Karpas-422 (cell line): ENCODE measurements at regions not wholly inside any gene's neighbourhood (a gene's known extent, or its start where the extent isn't known, plus 50 kb on each side); places are given as distances from the start of the nearest gene placed in this dataset.

ENCODE experiments used
- DNase-seq: peaks from one replicate; pipeline ENCODE4 v3.0.0-alpha.2; 2015
- H2AFZ ChIP-seq: fragments of 200-600 bp; sonication (generic); 2 replicates; pipeline ENCODE4 v1.6.1; 2014; ENCODE audit warnings: antibody characterized with exemption, low read length, mixed read lengths
- H3K27ac ChIP-seq: fragments of 200-600 bp; sonication (generic); 2 replicates; pipeline ENCODE4 v1.5.1; 2014; ENCODE audit warnings: mild to moderate bottlenecking, low read length, moderate library complexity
- H3K27me3 ChIP-seq: fragments of 200-600 bp; sonication (generic); 2 replicates; pipeline ENCODE4 v1.6.1; 2014; ENCODE audit warnings: low read length, mixed read lengths
- H3K36me3 ChIP-seq: fragments of 200-600 bp; sonication (generic); 2 replicates; pipeline ENCODE4 v1.6.1; 2014; ENCODE audit warnings: low read length, mixed read lengths; ENCODE audit not compliant: insufficient read depth
- H3K4me1 ChIP-seq: fragments of 200-600 bp; sonication (generic); 2 replicates; pipeline ENCODE4 v1.6.1; 2014; ENCODE audit warnings: mild to moderate bottlenecking, low read length, mixed read lengths
- H3K4me2 ChIP-seq: fragments of 200-600 bp; sonication (generic); 2 replicates; pipeline ENCODE4 v1.6.1; 2014; ENCODE audit warnings: low read length, low read depth, mild to moderate bottlenecking; ENCODE audit not compliant: poor library complexity, severe bottlenecking
- H3K4me3 ChIP-seq: fragments of 200-600 bp; sonication (generic); 2 replicates; pipeline ENCODE4 v1.5.1; 2014; ENCODE audit warnings: mild to moderate bottlenecking, antibody characterized with exemption, low read length, mixed read lengths
- H3K79me2 ChIP-seq: fragments of 200-600 bp; sonication (generic); 2 replicates; pipeline ENCODE4 v1.6.1; 2014; ENCODE audit warnings: mild to moderate bottlenecking, low read length, mixed read lengths
- H3K9ac ChIP-seq: fragments of 200-600 bp; sonication (generic); 2 replicates; pipeline ENCODE4 v1.6.0; 2014; ENCODE audit warnings: low read length
- H3K9me2 ChIP-seq: fragments of 200-600 bp; sonication (generic), shearing (Covaris generic); replicated peaks from 2 replicates; pipeline ENCODE4 v1.6.0; 2014; ENCODE audit warnings: mild to moderate bottlenecking, low read length, moderate library complexity; ENCODE audit not compliant: insufficient read depth
- H3K9me3 ChIP-seq: fragments of 300-700, 200-600 bp; sonication (generic); 2 replicates; pipeline ENCODE4 v1.6.1; 2014; ENCODE audit warnings: low read length, mixed read lengths
- H4K20me1 ChIP-seq: fragments of 200-600 bp; sonication (generic); 2 replicates; pipeline ENCODE4 v1.6.1; 2014; ENCODE audit warnings: mild to moderate bottlenecking, antibody characterized with exemption, low read length, low read depth; ENCODE audit not compliant: insufficient read depth

DNA sequence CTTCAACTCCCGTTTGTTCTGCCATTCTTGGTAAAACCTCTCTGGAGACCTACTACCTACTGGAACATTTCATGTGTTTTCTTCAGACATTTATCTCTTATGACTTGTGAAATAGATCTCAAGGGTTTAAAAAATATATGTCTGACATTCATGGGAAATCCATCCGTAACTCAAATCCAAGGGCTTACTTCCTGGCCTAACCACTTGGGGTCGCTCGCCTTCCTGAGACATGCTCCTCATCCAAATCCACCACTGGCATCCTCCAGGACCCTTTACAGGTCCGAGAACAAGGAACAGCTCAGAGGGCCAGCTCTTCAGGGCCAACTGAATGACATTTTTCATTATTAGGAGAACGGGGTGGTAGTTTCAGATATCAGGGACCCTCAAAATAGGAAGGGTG, 235.1 kb upstream of the TUT7 start:
- H4K20me1 ChIP-seq = no peaks in the 10 kb centered on the region
- no peaks in the 10 kb centered on the region for H3K9me2 ChIP-seq
- DNase-seq = no peak
- H3K79me2 ChIP-seq = no peaks in the 10 kb centered on the region
- no peak overlapping the region for H3K9ac ChIP-seq
- H3K36me3 ChIP-seq = no peaks in the 10 kb centered on the region
- no peak overlapping the region for H3K27ac ChIP-seq
- H2AFZ ChIP-seq = no peak overlapping the region
- no peaks in the 10 kb centered on the region for H3K9me3 ChIP-seq
- H3K4me3 ChIP-seq = no peak overlapping the region
- no peaks in the 10 kb centered on the region for H3K27me3 ChIP-seq
- no peak overlapping the region for H3K4me2 ChIP-seq
- no peaks in the 10 kb centered on the region for H3K4me1 ChIP-seq

GRCh38 chr9:86586144-86586494, 231.9 kb upstream of the TUT7 start:
- no peaks in the 10 kb centered on the region for H3K9me3 ChIP-seq
- DNase-seq = no peak
- H4K20me1 ChIP-seq = no peaks in the 10 kb centered on the region
- H3K27ac ChIP-seq = no peak overlapping the region
- no peaks in the 10 kb centered on the region for H3K4me1 ChIP-seq
- H3K4me2 ChIP-seq = no peak overlapping the region
- no peaks in the 10 kb centered on the region for H3K36me3 ChIP-seq
- no peaks in the 10 kb centered on the region for H3K27me3 ChIP-seq
- no peak overlapping the region for H3K9ac ChIP-seq
- no peak overlapping the region for H3K4me3 ChIP-seq
- H3K79me2 ChIP-seq = no peaks in the 10 kb centered on the region
- H3K9me2 ChIP-seq = no peaks in the 10 kb centered on the region
- no peak overlapping the region for H2AFZ ChIP-seq

DNA sequence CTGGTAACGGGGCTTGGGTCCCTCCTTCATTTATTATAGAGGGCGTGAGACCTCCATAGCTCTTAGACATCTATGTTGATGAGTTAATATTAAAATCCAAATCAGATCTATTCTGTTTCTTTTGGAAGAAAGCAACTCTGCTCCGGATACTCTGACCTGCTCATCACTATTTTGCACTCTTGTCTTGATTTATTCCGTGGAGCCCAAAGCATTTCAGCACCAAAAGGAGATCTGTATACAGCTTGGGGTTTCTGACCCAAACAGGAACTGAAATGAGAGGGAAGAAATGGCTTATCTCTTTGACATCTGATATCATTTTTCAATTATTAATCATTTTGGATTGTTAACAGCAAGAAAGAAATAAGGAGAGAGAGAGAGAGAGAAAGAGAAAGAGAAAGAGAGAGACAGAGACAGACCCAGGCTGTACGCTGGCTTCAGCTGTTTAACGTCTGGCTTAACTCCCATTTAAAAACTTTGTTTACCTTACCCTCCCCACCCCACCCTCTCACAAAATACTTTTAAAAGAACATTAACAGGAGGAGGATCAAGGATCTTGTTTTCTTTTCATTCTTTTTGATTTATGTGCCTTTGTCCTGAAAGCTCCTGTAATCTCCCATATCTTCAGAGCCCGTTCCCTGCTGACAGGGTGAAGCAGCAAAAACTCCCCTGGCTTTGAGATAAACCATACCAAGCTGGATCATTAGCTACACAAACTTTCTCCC, 231.4 kb upstream of the TUT7 start:
- no peak for DNase-seq
- no peaks in the 10 kb centered on the region for H3K9me3 ChIP-seq
- H3K4me1 ChIP-seq = no peaks in the 10 kb centered on the region
- H3K9me2 ChIP-seq = no peaks in the 10 kb centered on the region
- H3K4me3 ChIP-seq = no peak overlapping the region
- no peaks in the 10 kb centered on the region for H3K36me3 ChIP-seq
- no peak overlapping the region for H3K4me2 ChIP-seq
- no peaks in the 10 kb centered on the region for H4K20me1 ChIP-seq
- H3K9ac ChIP-seq = no peak overlapping the region
- no peak overlapping the region for H3K27ac ChIP-seq
- no peak overlapping the region for H2AFZ ChIP-seq
- no peaks in the 10 kb centered on the region for H3K27me3 ChIP-seq
- no peaks in the 10 kb centered on the region for H3K79me2 ChIP-seq

DNA sequence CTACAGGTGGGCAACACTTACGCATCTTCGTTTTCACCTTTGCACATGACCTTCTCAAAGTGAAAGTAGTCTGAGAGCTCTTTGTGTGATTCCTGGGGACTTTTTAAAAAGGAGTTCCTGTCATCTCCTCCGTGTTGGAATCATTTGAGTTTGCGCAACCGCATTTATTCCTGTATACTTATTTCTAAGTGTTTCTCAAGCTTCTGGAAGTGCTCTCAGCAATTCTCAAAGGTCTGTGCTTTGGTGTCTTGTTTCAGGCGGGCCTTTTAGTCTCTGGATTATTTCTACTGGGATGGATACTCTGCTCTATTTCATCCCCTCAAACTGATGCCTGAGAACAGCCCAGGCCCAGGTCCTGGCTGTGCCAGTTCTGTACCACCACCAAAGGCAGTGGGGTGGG, 226.5 kb upstream of the TUT7 start:
- Histone ChIP-seq H3K9me2 (no peaks in the 10 kb centered on the region), H3K27me3 (no peaks in the 10 kb centered on the region)

GRCh38 chr9:86578722-86579121, 224.5 kb upstream of the TUT7 start:
- no peak overlapping the region for H3K9ac ChIP-seq
- no peaks in the 10 kb centered on the region for H4K20me1 ChIP-seq
- no peak overlapping the region for H3K4me2 ChIP-seq
- no peak overlapping the region for H3K27ac ChIP-seq
- no peaks in the 10 kb centered on the region for H3K9me3 ChIP-seq
- no peaks in the 10 kb centered on the region for H3K36me3 ChIP-seq
- peaks cover 9% of the 10 kb centered on the region for H3K4me1 ChIP-seq
- no peak for DNase-seq
- no peak overlapping the region for H2AFZ ChIP-seq
- H3K79me2 ChIP-seq = no peaks in the 10 kb centered on the region
- H3K9me2 ChIP-seq = no peaks in the 10 kb centered on the region
- H3K27me3 ChIP-seq = no peaks in the 10 kb centered on the region
- H3K4me3 ChIP-seq = no peak overlapping the region

More for the DNA sequence above, 226.5 kb upstream of the TUT7 start:
- peaks cover 9% of the 10 kb centered on the region for H3K4me1 ChIP-seq
- no peaks in the 10 kb centered on the region for H3K79me2 ChIP-seq
- H3K9me3 ChIP-seq = no peaks in the 10 kb centered on the region
- H4K20me1 ChIP-seq = no peaks in the 10 kb centered on the region
- H3K9ac ChIP-seq = no peak overlapping the region
- no peak overlapping the region for H3K4me3 ChIP-seq
- H3K27ac ChIP-seq = no peak overlapping the region
- H2AFZ ChIP-seq = no peak overlapping the region
- no peak overlapping the region for H3K4me2 ChIP-seq
- no peak for DNase-seq
- H3K36me3 ChIP-seq = no peaks in the 10 kb centered on the region

DNA sequence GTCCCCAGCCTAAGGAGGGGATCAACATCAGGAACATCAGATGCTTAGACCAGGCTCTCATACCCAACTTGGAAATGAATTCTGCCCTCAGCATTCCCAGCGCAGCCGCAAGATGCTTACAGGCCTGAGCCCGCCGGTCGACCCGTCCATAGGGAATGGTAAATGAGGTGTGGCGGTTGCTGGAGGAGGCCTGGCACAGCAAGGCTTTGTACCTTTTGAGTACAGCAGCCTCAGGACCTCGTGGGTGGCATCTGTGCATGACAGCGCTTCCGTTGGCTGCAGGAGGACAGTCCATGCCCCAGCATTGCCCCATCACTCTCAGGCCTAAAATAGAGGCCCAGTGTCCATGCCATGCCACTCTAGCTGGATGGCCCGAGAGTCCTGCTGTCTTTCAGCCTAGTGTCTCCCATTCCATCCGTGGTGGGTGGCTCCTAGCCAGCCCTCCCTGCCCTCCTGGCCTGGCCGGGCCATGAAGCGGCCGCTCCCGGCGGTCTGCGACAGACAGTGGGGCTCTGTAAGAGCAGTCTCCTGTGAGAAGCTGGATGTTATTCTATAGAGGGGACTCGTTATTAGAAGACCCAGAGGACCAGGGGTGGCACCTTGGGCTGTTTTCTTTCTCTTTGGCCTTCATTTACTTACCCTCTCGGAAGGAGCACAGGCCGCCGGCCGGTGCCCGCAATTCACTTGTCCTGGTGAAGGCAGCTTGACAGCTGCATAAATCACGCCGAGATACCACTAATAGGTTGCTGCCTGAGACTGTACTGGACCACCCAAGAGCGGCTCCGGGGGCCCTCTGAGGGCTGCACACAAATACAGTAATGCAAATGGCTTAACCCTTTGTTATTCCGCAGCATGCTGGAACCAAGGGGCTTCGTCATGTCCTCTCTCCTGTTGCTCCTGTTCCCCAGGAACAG, 223.5 kb upstream of the TUT7 start:
- Histone ChIP-seq H3K9ac (no peak overlapping the region), H3K4me1 (peaks cover 9% of the 10 kb centered on the region), H3K4me2 (no peak overlapping the region), H3K27me3 (no peaks in the 10 kb centered on the region), H3K9me2 (no peaks in the 10 kb centered on the region), H3K9me3 (no peaks in the 10 kb centered on the region), H3K27ac (no peak overlapping the region), H3K79me2 (no peaks in the 10 kb centered on the region), H3K4me3 (no peak overlapping the region), H4K20me1 (no peaks in the 10 kb centered on the region), H3K36me3 (no peaks in the 10 kb centered on the region), H2AFZ (no peak overlapping the region)
- no peak for DNase-seq

- peaks cover 9% of the 10 kb centered on the region for H3K4me1 ChIP-seq
- no peak overlapping the region for H3K4me3 ChIP-seq
- H3K4me2 ChIP-seq = no peak overlapping the region
- H3K79me2 ChIP-seq = no peaks in the 10 kb centered on the region
- H3K9ac ChIP-seq = no peak overlapping the region
- no peaks in the 10 kb centered on the region for H3K9me2 ChIP-seq
- no peak for DNase-seq
- H4K20me1 ChIP-seq = no peaks in the 10 kb centered on the region
- H3K27me3 ChIP-seq = no peaks in the 10 kb centered on the region
- no peak overlapping the region for H3K27ac ChIP-seq
- H3K36me3 ChIP-seq = no peaks in the 10 kb centered on the region
- H3K9me3 ChIP-seq = no peaks in the 10 kb centered on the region
- H2AFZ ChIP-seq = no peak overlapping the region
Measured at GRCh38 chr9:86575825-86576525, 221.8 kb upstream of the TUT7 start.

DNA sequence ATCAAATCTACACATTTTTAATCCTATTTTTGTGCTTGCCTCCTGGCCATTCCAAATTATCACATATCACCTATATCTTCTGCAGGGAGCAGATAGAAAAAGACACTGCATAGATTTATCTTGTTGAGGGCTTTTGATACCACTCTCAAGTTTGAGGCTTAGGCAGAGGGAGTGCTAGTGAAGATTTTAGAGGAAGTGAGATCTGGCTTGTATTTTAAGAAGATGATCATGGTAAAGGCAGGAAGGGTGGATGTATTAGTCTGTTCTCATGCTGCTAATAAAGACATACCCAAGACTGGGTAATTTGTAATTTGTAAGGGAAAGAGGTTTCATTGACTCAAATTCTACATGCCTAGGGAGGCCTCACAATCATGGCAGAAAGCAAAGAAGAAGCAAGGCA, 220.9 kb upstream of the TUT7 start:
- no peak overlapping the region for H3K4me2 ChIP-seq
- no peak overlapping the region for H3K9ac ChIP-seq
- H3K9me3 ChIP-seq = no peaks in the 10 kb centered on the region
- H3K4me1 ChIP-seq = peaks cover 9% of the 10 kb centered on the region
- H2AFZ ChIP-seq = no peak overlapping the region
- no peaks in the 10 kb centered on the region for H3K9me2 ChIP-seq
- no peaks in the 10 kb centered on the region for H3K79me2 ChIP-seq
- H3K4me3 ChIP-seq = no peak overlapping the region
- H4K20me1 ChIP-seq = no peaks in the 10 kb centered on the region
- no peak for DNase-seq
- no peaks in the 10 kb centered on the region for H3K36me3 ChIP-seq
- H3K27me3 ChIP-seq = no peaks in the 10 kb centered on the region
- H3K27ac ChIP-seq = no peak overlapping the region
